Activated effector memory CD4-positive, alpha-beta T cell treated with anti-CD3 and anti-CD28 coated beads, Interleukin-2, amount 50 U/mL, for 16 hours (primary cell): ENCODE measurements at regions not wholly inside any gene's neighbourhood (a gene's known extent, or its start where the extent isn't known, plus 50 kb on each side); places are given as distances from the start of the nearest gene placed in this dataset.
A peak's percentile ranks its signal among the peaks of the same experiment; 100 is the strongest.
"Not testable (repeated sequence)": the region's sequence is repeated elsewhere in the genome, so short reads cannot be mapped to it uniquely, and the experiment has no call there.

Source experiments
- DNase-seq: peaks from one replicate; pipeline ENCODE4 v3.0.0-alpha.2; 2020

DNA sequence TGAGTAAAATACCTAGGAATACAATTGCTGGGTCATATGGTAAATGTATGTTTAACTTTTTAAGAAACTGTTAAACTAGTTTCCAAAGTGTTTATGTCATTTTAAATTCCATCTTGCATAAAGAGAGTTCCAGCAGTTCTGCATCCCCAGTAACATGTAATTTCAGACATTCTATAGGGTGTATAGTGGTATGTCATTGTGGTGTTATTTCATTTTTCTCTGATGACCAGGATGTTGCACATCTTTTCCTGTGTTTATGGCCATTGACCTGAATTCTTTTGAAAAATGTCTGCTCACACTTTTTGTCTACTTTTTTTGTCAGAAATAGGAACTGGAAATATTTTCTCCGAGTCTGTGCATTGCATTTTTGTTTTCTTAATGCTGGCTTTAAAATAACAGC is 128.9 kb downstream of the TMEM200A start:
- no peak for DNase-seq

DNA sequence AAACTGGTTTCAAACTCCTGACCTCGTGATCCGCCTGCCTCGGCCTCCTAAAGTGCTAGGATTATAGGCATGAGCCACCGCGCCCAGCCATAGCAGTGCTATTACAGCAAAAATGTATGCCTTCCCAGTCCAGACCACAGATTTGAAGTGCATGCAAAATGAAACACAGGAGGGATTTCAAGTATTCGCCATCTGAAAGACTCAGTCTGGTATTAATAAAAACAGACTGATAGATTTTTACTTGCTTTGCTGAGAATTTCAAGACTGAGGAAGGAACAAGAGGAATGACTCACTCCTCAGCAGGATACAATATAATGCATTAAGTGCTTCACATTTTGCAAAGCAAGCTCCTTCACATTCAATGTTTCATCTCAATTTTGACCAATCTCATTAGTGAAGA is 134.9 kb downstream of the TMEM200A start:
- no peak for DNase-seq

DNA sequence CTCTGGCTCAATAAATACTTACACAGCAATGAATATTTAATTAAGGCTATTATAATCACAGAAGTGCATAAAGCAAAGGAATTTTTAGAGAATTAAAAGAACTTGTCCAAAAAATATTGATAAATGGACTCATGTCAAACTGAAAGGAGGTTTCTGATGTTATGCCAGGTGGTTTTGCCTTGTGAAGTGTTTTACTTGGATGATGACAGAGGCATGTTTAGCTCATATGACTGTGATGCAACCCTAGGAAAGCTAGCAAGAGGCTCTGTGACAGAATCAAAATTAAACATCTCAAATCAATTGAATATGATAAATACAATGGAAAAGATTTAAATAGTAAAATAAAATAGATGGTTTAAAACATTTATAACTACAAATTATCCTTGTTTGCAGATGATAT is 137.3 kb downstream of the TMEM200A start:
- DNase-seq = no peak

DNA sequence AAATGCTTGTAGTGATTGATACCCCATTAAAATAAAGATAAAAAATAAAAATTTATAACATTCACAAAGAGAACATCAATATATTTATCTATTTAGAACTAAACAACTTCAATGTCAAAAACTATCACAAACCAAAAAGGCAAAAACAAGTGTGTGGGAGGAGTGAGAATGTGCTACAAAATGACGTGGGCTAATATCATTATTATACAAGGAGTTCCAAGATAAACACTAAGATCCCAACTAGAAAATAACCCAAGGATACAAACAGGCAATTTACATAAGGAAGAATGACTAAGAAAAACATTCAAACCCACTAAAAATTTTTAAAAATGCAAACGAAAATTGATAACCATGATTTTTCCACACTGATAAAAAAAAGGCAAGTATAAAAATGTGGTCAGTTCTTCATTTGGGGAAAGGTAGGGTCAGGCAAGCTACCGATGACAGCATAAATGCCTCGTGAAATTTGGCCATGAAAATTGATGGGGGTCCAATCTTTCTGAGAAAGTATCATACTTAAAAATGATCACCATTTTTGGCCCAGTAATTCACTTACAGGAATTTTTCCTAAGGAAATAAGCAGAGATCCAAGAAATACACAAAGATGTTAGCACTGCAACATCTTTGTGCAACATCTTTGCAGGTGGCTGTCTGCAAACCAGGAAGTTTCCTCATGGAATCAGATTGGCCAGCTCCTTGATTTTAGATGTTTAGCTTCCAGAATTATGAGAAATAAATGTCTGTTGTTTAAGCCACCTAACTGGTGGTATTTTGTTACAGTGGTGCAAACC is 140.2 kb downstream of the TMEM200A start:
- DNase-seq = no peak

DNA sequence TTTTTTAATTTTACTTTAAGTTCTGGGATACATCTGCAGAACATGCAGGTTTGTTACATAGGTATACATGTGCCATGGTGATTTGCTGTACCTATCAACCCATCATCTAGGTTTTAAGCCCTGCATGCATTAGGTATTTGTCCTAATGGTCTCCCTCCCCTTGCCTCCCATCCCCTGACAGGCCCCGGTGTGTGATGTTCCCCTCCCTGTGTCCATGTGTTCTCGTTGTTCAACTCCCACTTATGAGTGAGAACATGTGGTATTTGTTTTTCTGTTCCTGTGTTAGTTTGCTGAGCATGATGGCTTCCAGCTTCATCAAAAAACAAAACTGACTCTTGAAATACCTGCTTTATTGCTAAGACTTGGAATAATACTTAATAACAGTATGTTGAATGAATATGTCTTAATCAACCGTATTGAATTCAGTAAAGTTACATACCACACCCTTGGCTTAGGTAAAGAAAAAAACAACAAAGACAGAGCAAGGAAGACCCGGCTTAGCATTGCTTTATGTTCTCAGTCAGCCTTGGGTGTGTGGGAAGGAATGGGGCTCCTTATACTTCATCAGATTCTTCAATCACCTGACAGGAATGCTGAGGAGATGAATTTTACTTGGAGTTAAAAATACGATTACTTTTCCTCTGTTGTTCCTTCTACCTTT is 141.3 kb downstream of the TMEM200A start:
- not testable (repeated sequence) for DNase-seq

DNA sequence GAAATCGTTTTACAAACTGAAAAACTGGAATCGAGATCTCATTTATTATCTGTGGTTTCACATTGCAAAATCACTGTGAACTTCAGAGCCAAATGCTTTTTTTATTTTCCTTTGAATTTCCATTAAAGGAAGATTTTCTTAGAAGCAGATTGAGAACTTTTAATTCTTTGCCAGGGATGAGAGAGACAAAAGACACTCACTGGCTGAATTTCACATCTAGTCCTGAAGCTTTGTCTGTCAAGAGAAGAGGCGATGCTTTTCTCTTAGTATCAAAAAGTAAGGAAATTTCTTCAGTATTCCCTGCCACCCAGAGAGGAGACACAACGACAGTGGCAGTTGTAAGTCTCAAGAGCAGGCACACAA is 141.8 kb downstream of the TMEM200A start:
- no peak for DNase-seq

DNA sequence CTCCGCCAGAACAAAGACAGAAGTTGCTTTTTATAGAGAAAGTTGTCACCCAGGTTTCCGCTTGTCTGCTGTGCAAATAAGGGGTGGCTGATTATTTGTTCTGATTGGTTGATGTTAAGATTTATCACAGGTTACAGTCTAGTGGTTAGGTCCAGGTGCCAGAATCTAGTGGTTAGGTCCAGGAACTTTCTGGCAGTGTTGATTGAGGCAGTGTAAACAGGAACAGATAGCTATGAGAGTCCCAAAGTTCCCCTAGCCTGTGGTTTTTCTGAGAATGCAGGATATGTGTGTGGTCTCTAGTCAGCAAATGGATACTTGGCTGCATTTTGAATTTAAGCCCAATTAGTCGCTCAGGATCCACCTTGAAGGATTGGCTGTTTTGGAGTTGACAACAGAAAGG is 148.0 kb downstream of the TMEM200A start:
- peak; percentile 67 for DNase-seq

DNA sequence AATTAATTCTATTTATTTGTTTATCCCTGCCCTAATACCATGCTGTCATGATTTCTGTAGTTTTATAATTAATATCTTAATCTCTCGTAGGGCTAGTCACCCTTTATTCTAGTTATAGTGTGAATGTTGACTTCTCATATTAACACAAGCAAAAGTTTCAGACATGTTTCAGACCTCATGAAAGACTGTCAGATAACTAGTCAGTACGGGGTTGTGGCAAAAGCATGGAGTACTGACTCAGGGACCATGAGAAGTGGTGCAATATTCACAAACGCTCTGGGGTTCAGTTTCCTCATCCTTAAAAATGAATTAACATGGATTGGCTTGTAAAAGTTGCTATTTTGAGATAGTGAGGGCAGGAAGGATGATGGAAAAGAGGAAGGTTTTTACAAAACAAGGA is 148.9 kb downstream of the TMEM200A start:
- no peak for DNase-seq

DNA sequence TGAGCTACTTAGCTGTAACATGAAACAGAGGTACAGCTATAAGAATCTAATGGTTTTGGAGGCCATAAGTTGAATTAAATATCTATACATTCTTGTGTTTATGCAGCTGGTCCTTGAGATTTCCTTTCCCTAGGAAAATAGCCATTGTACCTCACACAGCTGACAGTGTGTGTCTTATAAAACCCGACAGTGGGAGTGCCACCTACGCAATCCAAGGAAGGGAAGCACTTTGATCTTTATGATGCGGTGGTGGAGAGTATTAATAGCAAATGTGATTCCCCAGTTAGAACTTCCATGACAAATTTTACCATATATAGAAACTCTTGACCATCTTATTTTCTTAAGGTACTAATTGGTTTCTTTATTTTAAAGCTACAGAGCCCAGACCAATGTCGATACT is 149.5 kb downstream of the TMEM200A start:
- DNase-seq = no peak

DNA sequence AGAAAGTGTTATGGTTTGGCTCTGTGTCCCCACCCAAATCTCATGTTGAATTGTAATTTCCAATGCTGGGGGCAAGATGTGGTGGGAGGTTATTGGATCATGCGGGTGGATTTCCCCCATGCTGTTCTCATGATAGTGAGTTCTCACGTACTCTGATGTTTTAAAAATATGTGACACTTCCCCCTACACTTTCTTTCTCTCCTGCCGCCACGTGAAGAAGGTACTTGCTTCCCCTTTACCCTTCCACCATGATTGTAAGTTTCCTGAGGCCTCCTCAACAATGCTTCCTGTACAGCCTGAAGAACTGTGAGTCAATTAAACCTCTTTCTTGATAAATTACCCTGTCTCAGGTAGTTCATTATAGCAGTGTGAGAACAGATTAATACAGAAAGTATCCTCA is 150.8 kb downstream of the TMEM200A start:
- DNase-seq = no peak

DNA sequence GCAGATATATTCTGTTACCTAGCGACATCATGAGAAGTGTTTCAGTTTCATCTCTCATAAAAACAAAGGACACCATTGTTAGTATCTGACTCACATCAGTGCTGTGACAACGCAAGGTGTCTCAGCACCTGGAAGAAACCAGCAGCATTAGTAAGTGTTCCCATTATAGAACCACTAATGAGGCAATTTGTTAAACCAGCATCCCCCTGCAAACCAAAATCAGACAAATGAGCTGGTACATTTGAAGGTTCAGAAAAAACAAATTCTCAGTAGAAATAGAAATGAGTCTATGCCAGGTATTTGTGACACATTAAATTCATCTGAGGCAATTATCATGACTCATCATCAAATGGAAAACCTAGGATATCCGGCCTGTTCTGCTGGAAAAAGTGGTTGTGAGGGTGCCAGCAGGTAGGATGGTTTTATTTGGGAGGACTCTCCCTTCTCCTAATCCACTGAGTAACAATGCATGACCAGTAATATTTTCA is 151.7 kb downstream of the TMEM200A start:
- no peak for DNase-seq

DNA sequence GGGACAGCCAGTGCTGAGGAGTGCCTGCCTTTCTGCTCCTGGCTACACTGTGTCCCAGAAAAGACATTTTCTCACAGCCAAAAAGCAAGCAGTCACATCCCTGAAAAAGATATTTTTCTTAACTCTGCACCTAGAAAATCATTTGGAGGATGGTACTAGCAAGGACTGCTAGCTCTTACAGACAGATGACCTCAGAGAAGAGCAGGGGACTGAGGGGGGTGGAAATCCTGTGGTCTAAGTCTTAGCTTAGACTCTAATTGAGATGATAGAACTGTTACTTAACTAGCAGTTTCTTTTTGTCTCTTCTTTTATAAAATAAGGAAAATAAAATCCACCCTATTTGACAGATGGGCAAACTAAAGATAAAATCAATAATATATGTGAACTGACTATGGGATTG is 152.8 kb downstream of the TMEM200A start:
- DNase-seq = no peak

DNA sequence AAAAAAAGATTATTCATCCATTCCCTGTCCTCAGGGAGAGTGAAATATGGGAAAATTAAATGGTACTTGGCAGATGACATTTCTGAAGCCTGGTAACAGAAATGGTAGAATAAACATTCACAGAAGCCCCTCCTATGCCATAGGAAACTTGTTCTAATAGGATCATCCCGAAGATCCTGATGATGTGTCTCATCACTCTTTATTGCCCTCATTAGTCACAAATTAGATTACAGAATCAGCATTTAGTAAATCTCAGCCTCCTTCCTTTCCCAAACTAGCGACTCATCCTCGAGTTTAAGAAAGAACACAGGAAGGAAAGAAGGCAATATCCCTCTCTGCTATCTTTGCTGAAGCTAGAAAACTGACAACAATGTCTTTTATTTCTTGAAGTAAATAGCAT is 154.4 kb downstream of the TMEM200A start:
- DNase-seq = no peak

DNA sequence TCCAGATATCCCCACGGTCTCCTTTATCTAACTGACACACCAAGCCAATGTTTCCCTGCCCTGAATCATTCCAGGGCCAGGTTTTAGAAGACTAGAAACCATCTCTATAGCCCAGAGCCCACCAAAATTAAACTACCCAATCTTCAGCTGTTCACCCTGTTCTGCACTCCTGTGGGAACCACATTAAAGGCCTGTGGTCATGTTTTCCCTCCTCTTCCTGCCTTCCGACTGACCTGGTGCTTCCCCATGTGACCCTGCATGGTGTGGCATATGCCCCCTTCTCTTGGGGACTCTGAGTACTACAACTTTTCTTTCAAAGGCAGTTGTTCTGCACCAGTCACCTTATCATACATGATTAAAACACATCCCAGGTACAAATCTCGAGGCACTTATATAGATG is 155.0 kb downstream of the TMEM200A start:
- no peak for DNase-seq

DNA sequence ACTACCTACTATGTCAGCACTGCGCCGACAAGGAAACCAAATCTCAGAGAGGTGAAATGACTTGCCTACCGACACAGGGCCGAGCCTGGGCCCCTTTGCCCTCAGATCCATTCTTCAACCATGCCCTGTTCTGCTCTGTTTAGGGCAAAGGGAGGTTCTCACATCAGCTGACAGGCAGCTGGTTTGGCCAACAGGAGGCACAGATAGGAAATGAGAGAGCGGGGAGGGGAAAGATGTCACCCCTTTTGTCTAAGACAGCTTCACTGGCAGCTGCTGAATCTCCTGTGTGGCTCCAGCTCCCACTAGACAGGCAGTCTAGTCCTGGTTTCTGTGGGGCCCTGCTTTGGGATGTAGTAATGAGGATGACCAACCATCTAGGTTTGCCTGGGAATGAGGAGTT is 158.7 kb downstream of the TMEM200A start:
- DNase-seq = peak; percentile 63

DNA sequence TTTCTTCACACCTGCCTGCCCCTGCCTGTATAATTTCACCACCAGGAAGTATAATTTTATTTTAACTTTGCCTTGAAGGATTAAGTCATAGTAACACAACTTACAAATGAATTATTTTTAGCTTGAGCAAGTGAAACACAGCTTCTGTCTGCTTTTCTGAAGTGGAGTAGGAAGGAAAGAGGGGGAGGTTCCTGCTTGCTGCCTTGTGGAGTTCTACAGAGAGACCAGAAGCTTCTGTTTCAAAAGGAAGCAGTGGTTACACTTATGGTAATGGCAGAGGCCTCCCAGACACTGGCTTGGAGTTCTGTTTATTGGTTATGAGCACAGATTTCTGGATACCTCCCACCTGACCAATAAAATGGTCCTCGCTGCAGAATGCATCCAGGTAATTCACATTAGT is 159.6 kb downstream of the TMEM200A start:
- DNase-seq = no peak

DNA sequence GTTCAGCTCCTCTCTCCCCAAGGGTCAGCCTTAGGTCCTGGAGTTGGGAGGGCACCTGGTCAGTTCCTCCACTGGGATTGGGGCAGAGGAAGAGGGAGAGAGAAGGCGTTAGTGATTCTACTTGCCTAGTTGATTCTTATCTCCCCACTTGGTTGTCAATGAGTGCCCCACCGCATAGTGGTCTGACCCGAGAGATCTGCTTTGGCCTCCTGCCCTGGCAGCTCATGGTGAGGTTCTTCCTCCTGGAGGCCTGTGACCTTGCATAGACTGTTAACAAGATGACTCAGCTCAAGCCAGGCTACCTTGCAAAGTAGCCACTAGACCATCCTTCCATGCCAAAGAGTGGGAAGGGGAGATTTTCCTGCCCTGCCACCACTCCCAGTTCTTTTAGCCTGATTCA is 160.6 kb downstream of the TMEM200A start:
- no peak for DNase-seq

DNA sequence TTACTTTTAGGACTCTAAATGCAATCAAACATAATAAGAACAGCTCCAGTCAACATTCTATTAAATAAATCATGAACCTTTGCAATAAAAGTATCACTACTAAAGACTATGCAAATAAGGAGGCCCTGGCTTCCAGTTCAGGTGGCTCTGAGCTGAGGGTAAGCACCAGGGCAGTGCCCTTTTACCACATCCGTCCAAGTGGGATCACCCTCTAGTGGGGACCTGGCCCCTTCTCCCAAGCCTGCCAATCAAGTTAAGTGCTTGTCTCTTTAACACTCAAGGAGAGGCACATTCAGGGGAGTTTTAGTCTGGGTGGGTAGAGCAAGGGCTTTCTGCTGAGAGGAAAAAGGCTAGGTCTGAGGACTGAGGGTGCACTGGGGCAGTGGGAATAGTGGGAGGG is 161.4 kb downstream of the TMEM200A start:
- no peak for DNase-seq

DNA sequence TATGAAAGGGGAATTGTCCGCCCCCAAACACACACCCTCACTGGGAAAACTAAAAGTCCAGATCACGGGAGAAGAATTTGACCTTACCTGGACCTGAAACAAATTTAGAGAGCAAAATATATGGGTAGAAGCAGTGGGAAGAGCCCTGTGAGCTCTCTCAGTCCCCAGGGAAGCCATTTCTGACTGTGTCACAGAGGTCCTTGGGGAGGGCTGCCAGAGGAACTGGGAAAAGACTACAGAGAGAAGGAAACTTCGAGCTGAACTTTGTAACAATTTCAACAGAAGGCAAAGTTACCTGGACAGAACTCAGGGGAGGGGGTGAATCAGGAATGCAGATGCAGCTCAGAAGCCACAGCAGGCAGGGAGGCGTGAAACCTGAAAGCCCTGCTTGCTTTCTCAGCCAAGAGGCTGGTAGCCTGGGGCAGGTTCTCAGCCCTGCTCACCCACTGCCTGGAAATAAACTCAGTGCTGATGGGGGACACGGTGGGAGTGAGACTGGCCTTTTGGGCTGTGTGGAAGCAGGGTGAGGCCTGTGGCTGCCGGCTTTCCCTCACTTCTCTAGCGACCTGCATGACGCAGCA is 163.8 kb downstream of the TMEM200A start:
- no peak for DNase-seq

DNA sequence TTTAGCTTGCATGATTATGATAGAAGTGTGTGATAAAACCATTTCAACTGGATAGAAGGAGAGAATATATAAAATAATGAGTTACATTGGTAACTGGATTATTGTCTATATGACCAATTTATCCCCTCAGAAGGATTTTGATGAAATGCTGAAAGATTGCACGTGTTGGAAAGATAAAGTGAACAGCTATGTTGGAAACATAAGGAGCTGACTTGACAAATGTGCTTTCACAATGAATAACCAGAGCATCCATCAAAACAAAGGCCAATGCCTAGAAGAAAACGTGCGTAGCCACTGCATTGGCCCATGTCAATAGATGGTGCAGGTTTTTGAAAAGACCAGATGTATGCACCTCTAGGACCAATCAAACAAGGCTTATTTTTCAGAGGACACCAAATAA is 168.8 kb downstream of the TMEM200A start:
- DNase-seq = no peak

DNA sequence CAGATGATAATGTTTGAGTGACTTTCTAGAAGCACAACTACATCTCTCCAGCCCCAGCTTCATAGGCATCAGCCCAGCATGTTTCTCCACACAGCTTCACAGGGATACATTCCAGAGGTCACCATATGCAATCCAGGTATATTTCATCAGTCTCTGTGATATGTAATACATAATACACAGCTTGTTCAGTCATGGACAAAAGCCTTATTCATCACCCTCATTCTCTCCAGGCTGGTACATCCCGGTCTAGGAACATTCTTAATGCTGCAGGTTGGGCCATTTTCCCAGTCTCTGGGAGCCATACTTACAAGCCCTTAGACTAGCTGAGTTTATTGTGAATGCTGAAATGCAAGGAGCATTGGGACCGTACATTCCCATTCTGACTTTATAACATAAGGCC is 169.4 kb downstream of the TMEM200A start:
- no peak for DNase-seq

DNA sequence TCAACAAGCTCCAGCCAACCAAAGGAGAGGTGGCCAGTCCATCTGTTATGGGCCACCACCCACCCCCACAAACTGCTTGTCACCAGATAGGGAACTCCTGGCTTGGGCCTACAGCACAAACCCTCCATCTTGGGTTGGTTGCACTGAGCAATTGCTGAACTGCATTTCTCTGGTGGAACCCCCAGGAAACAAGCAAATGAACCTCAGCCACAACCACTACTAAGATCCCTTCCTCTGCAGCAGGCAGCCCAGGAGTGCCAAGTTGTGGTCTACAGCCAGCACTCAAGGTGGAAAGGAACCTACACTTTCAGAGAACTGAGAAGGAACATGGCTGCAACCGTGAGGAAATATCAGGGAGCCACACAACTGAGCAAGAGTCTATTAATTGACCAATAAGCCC is 171.6 kb downstream of the TMEM200A start:
- no peak for DNase-seq

DNA sequence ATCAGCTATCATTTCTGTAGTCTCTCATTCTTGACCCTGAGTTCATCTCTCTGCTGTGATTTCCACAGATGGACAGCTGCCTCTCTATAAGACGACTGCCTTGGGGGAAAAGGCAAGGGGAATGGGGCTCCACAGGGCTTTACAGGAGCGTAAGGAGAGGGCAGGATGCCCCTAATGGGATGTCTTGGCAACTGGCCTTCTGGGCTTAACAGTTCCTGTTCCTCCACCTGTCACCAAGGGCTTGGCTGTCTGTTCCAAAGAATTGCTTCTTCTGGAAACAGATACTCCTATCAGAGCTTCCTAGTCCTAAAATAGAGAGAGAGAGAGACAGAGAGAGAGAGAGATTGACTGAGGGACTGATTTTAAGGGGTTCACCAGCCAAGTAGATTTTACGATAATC is 181.9 kb downstream of the TMEM200A start:
- no peak for DNase-seq

DNA sequence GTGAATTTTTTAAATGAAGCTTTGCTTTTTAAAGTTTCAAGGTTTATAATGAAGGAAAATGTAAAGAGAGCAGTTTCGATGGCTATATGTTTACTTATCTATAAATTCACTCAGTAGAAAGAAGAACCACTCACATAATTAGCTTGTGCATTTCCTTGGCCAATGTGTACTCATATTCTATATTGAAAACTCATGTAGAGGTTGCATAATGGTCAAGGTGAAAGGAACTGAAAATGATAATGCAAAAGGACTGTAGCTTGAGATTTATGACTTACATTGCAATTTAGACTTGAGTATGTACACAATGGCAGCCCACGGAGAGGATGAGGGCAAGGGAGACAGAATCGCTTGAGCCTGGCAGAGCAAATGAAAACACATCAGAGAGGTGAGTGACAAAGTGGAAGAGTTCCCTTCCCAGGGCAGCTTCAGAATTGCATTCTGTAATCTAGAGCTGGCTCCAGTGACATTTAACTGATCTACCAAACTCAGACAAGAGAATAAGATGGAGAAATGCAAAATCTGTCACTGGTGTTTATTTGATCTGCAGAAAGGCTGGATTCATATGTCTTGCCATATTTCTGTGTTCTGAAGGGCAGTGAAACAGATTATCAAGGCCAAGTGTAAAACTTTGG is 191.8 kb downstream of the TMEM200A start:
- no peak for DNase-seq
